ENCODE measurements at regions not wholly inside any gene's neighbourhood (a gene's known extent, or its start where the extent isn't known, plus 50 kb on each side); places are given as distances from the start of the nearest gene placed in this dataset.

GRCh38 chr10:36574207-36574606, 551.2 kb upstream of the ANKRD30A start:
- TF ChIP-seq, protein P1, sequence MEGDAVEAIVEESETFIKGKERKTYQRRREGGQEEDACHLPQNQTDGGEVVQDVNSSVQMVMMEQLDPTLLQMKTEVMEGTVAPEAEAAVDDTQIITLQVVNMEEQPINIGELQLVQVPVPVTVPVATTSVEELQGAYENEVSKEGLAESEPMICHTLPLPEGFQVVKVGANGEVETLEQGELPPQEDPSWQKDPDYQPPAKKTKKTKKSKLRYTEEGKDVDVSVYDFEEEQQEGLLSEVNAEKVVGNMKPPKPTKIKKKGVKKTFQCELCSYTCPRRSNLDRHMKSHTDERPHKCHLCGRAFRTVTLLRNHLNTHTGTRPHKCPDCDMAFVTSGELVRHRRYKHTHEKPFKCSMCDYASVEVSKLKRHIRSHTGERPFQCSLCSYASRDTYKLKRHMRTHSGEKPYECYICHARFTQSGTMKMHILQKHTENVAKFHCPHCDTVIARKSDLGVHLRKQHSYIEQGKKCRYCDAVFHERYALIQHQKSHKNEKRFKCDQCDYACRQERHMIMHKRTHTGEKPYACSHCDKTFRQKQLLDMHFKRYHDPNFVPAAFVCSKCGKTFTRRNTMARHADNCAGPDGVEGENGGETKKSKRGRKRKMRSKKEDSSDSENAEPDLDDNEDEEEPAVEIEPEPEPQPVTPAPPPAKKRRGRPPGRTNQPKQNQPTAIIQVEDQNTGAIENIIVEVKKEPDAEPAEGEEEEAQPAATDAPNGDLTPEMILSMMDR (IDR thresholded peaks at IDR 0.05; ENCODE audit: low read depth, low read length), result no peak
- no peak for TF ChIP-seq EZH2phosphoT487 (IDR thresholded peaks at IDR 0.05; ENCODE audit: low read depth)

Data from OCI-LY3 (cell line).